CD4-positive, alpha-beta T cell (primary cell): ENCODE measurements at regions not wholly inside any gene's neighbourhood (a gene's known extent, or its start where the extent isn't known, plus 50 kb on each side); places are given as distances from the start of the nearest gene placed in this dataset.
"Not testable (repeated sequence)": the region's sequence is repeated elsewhere in the genome, so short reads cannot be mapped to it uniquely, and the experiment has no call there.

Experiments used
- ATAC-seq: fragments of 200-7000 bp; cut with Tn5 transposase; one replicate; pipeline ENCODE4 v1.10.0; 2022; ENCODE audit warnings: mild to moderate bottlenecking; ENCODE audit not compliant: poor library complexity
- CTCF ChIA-PET: fragments of 350-600 bp; sonication (Branson Sonifier 250); formaldehyde crosslinking; loops from one replicate; lab custom pipeline; 2021; ENCODE audit warnings: antibody characterized with exemption, inconsistent platforms; lab: Charles Lee
- POLR2A ChIA-PET: fragments of 350-600 bp; sonication (Branson Sonifier 250); formaldehyde crosslinking; loops from one replicate; lab custom pipeline; 2021; ENCODE audit warnings: antibody characterized with exemption, inconsistent platforms; lab: Charles Lee
- DNase-seq, 14 experiments: peaks; one replicate each; pipeline ENCODE4 v3.0.0-alpha.2; 2013 to 2020; ENCODE audit warnings: mixed read lengths in 2 of 14
- H3K27ac ChIP-seq, 2 donors: one replicate each; pipeline versions ENCODE4 v1.5.1 to v1.7.0; 2013; ENCODE audit warnings: low read length in 2 of 2, low read depth in 1 of 2, mild to moderate bottlenecking in 1 of 2
- H3K27me3 ChIP-seq, 2 experiments: 1 replicate in 1 of 2; 2 replicates in 1 of 2; pipeline versions ENCODE4 v1.6.1 to v1.7.0; 2013; ENCODE audit warnings: low read length in 2 of 2, control low read depth in 1 of 2, mild to moderate bottlenecking in 1 of 2, moderate library complexity in 1 of 2; ENCODE audit not compliant: insufficient read depth in 2 of 2, control insufficient read depth in 1 of 2
- H3K36me3 ChIP-seq: one replicate; pipeline ENCODE4 v1.6.1; 2013; ENCODE audit warnings: low read length, control low read depth; ENCODE audit not compliant: insufficient read depth
- H3K4me1 ChIP-seq: one replicate; pipeline ENCODE4 v1.6.1; 2013; ENCODE audit warnings: low read length, control low read depth; ENCODE audit not compliant: insufficient read depth
- H3K4me3 ChIP-seq: one replicate; pipeline ENCODE4 v1.5.1; 2013; ENCODE audit warnings: mild to moderate bottlenecking, low read length, moderate library complexity
- H3K9me3 ChIP-seq, 2 experiments: 1 replicate in 1 of 2; 2 replicates in 1 of 2; pipeline versions ENCODE4 v1.6.1 to v1.7.0; 2013; ENCODE audit warnings: low read length in 2 of 2, mild to moderate bottlenecking in 2 of 2, control low read depth in 1 of 2, moderate library complexity in 1 of 2; ENCODE audit not compliant: control insufficient read depth in 1 of 2, insufficient read depth in 1 of 2
- H3K27ac Mint-ChIP-seq: one replicate; pipeline ENCODE4 v1.8.0; 2020; ENCODE audit warnings: mixed read lengths
- H3K27me3 Mint-ChIP-seq: one replicate; pipeline ENCODE4 v1.8.0; 2021; ENCODE audit warnings: mixed read lengths
- H3K36me3 Mint-ChIP-seq: one replicate; pipeline ENCODE4 v1.8.0; 2021; ENCODE audit warnings: low read depth, mixed read lengths
- H3K4me1 Mint-ChIP-seq: one replicate; pipeline ENCODE4 v1.8.0; 2021; ENCODE audit warnings: low read depth, mixed read lengths
- H3K4me3 Mint-ChIP-seq: one replicate; pipeline ENCODE4 v1.8.0; 2020; ENCODE audit warnings: mild to moderate bottlenecking, mixed read lengths
- H3K9me3 Mint-ChIP-seq: one replicate; pipeline ENCODE4 v1.8.0; 2020; ENCODE audit warnings: mixed read lengths
- intact Hi-C, 2 experiments: fragments of 100-400 bp; cut with DNase I in 1 of 2; cut with micrococcal nuclease in 1 of 2; formaldehyde crosslinking; loops; one replicate each; pipeline versions ENCODE4 v1.15.1 to v1.9.0; 2023 to 2025; cut with DNase I, micrococcal nuclease
- TF ChIP-seq, protein P1 (sequence below): fragments of 200-600 bp; IDR thresholded peaks from one replicate; pipeline ENCODE4 v1.8.0; 2022; ENCODE audit warnings: antibody characterized with exemption, mild to moderate bottlenecking

GRCh38 chr1:65615859-65616258 lies 176.8 kb upstream of the PDE4B start:
- Mint-ChIP-seq H3K27me3 (no peaks in the 10 kb centered on the region), H3K4me1 (peaks cover 4% of the 10 kb centered on the region), H3K9me3 (no peaks in the 10 kb centered on the region), H3K27ac (no peak overlapping the region), H3K36me3 (no peaks in the 10 kb centered on the region), H3K4me3 (no peak overlapping the region)
- Histone ChIP-seq H3K4me3 (no peak overlapping the region), H3K27me3 (no peaks in the 10 kb centered on the region), H3K27ac (no peak overlapping the region), H3K36me3 (no peaks in the 10 kb centered on the region), H3K4me1 (no peaks in the 10 kb centered on the region), H3K9me3 (no peaks in the 10 kb centered on the region)
- no peak for ATAC-seq
- ChIA-PET POLR2A (no interaction called here), CTCF (no interaction called here)
- DNase-seq = no peak
- intact Hi-C loops = no loop called here
- TF ChIP-seq, protein P1, sequence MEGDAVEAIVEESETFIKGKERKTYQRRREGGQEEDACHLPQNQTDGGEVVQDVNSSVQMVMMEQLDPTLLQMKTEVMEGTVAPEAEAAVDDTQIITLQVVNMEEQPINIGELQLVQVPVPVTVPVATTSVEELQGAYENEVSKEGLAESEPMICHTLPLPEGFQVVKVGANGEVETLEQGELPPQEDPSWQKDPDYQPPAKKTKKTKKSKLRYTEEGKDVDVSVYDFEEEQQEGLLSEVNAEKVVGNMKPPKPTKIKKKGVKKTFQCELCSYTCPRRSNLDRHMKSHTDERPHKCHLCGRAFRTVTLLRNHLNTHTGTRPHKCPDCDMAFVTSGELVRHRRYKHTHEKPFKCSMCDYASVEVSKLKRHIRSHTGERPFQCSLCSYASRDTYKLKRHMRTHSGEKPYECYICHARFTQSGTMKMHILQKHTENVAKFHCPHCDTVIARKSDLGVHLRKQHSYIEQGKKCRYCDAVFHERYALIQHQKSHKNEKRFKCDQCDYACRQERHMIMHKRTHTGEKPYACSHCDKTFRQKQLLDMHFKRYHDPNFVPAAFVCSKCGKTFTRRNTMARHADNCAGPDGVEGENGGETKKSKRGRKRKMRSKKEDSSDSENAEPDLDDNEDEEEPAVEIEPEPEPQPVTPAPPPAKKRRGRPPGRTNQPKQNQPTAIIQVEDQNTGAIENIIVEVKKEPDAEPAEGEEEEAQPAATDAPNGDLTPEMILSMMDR = no peak

GRCh38 chr1:65621721-65622120 lies 171.0 kb upstream of the PDE4B start:
- intact Hi-C loops, H3K4me1 ChIP-seq, H3K27ac ChIP-seq, H3K4me3 Mint-ChIP-seq, H3K36me3 Mint-ChIP-seq, H3K4me3 ChIP-seq, H3K9me3 Mint-ChIP-seq, CTCF ChIA-PET, H3K27ac Mint-ChIP-seq, H3K36me3 ChIP-seq, POLR2A ChIA-PET, H3K27me3 Mint-ChIP-seq, H3K4me1 Mint-ChIP-seq, H3K9me3 ChIP-seq, DNase-seq, H3K27me3 ChIP-seq, ATAC-seq: not testable (repeated sequence)

DNA sequence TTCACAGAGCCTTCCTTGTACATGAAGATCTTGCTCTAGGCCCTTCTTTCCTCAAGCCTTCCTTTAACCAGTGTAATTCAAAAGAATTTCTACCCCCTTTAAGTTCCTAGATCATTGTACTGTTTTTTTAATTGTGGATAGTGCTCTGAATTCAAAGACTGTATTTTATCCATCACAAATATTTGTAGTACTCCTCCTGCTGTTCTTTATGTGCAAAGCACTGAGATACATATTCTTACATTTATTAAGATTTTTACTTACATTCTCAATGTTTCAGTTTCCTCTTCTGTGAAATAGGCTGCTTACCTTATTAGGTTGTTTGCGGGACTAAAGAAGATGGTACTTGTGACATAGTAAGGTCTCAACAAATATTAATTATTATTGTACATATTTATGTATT lies 168.8 kb upstream of the PDE4B start:
- no peaks in the 10 kb centered on the region for H3K36me3 ChIP-seq
- H3K36me3 Mint-ChIP-seq = no peaks in the 10 kb centered on the region
- H3K4me3 Mint-ChIP-seq = no peak overlapping the region
- no peaks in the 10 kb centered on the region for H3K9me3 Mint-ChIP-seq
- H3K4me1 Mint-ChIP-seq = no peaks in the 10 kb centered on the region
- intact Hi-C loops = no loop called here
- ChIA-PET CTCF (no interaction called here), POLR2A (no interaction called here)
- H3K4me3 ChIP-seq = no peak overlapping the region
- H3K27ac Mint-ChIP-seq = no peak overlapping the region
- no peak overlapping the region for H3K27ac ChIP-seq
- no peak for DNase-seq
- no peak for ATAC-seq
- no peaks in the 10 kb centered on the region for H3K27me3 ChIP-seq
- no peaks in the 10 kb centered on the region for H3K9me3 ChIP-seq
- H3K4me1 ChIP-seq = no peaks in the 10 kb centered on the region
- TF ChIP-seq, protein P1 = no peak
- H3K27me3 Mint-ChIP-seq = no peaks in the 10 kb centered on the region

DNA sequence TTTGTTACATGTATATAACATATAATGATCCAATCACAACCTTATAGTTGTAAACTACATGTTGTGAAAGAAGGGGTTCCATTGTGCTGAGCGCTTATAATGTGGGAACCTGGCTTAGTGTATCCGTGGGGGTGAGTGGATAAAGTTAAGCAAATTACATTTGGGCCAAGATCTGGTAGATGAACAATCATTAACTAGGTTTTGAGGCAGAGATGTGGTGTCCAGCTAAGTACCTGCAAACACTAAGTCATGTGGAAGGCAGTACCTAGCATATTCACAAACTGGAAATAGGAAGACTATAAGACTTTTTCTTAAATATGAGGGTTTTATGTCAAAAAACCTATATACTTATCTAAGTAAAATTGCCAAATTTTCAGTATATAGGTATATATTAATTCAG lies 167.2 kb upstream of the PDE4B start:
- no peak overlapping the region for H3K4me3 Mint-ChIP-seq
- H3K36me3 ChIP-seq = no peaks in the 10 kb centered on the region
- TF ChIP-seq, protein P1 = no peak
- no peaks in the 10 kb centered on the region for H3K36me3 Mint-ChIP-seq
- H3K27ac Mint-ChIP-seq = no peak overlapping the region
- intact Hi-C loops = no loop called here
- DNase-seq = no peak
- H3K9me3 ChIP-seq = no peaks in the 10 kb centered on the region
- H3K4me1 Mint-ChIP-seq = no peaks in the 10 kb centered on the region
- H3K27me3 ChIP-seq = no peaks in the 10 kb centered on the region
- ATAC-seq = no peak
- no peaks in the 10 kb centered on the region for H3K4me1 ChIP-seq
- H3K4me3 ChIP-seq = no peak overlapping the region
- no peaks in the 10 kb centered on the region for H3K27me3 Mint-ChIP-seq
- H3K27ac ChIP-seq = no peak overlapping the region
- CTCF ChIA-PET = no interaction called here
- H3K9me3 Mint-ChIP-seq = no peaks in the 10 kb centered on the region
- POLR2A ChIA-PET = no interaction called here
